ENCODE measurements at regions not wholly inside any gene's neighbourhood (a gene's known extent, or its start where the extent isn't known, plus 50 kb on each side); places are given as distances from the start of the nearest gene placed in this dataset.
A peak's percentile ranks its signal among the peaks of the same experiment; 100 is the strongest.

- Histone ChIP-seq H3K4me3 (ENCODE audit: low read length) (no peak overlapping the region), H3K9ac (ENCODE audit: extremely low read depth, low read length, poor library complexity, severe bottlenecking) (no peak overlapping the region), H3K27ac (ENCODE audit: low read depth, low read length) (no peak overlapping the region), H3K9me3 (ENCODE audit: control insufficient read depth, low read length) (no peaks in the 10 kb centered on the region), H3K27me3 (ENCODE audit: control insufficient read depth, insufficient read depth, low read length, poor library complexity, severe bottlenecking) (no peaks in the 10 kb centered on the region), H3K36me3 (ENCODE audit: control insufficient read depth, insufficient read depth, low read length) (no peaks in the 10 kb centered on the region), H3K4me1 (ENCODE audit: control insufficient read depth, insufficient read depth, low read length) (peaks cover 7% of the 10 kb centered on the region)
- WGBS, 2 experiments (ENCODE audit: insufficient coverage in 1 of 2, insufficient read length in 1 of 2) = 92 to 100% methylated on average over 2 to 3 of the region's 3 CpGs
- no peak overlapping the region for H3K27ac Mint-ChIP-seq
- H3K4me1 Mint-ChIP-seq = peaks cover 40% of the 10 kb centered on the region
- peaks cover 47% of the 10 kb centered on the region for H3K27me3 Mint-ChIP-seq (ENCODE audit: insufficient read depth)
- H3K4me3 Mint-ChIP-seq = no peak overlapping the region
- no peak for DNase-seq
- H3K9me3 Mint-ChIP-seq = no peaks in the 10 kb centered on the region
- TF ChIP-seq, protein P1, sequence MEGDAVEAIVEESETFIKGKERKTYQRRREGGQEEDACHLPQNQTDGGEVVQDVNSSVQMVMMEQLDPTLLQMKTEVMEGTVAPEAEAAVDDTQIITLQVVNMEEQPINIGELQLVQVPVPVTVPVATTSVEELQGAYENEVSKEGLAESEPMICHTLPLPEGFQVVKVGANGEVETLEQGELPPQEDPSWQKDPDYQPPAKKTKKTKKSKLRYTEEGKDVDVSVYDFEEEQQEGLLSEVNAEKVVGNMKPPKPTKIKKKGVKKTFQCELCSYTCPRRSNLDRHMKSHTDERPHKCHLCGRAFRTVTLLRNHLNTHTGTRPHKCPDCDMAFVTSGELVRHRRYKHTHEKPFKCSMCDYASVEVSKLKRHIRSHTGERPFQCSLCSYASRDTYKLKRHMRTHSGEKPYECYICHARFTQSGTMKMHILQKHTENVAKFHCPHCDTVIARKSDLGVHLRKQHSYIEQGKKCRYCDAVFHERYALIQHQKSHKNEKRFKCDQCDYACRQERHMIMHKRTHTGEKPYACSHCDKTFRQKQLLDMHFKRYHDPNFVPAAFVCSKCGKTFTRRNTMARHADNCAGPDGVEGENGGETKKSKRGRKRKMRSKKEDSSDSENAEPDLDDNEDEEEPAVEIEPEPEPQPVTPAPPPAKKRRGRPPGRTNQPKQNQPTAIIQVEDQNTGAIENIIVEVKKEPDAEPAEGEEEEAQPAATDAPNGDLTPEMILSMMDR (conservative IDR thresholded peaks at IDR 0.05) = no peak
- no peaks in the 10 kb centered on the region for H3K36me3 Mint-ChIP-seq (ENCODE audit: low read depth)
These were observed 96.8 kb upstream of the RGMA start for GRCh38 chr15:93185796-93186195.

DNA sequence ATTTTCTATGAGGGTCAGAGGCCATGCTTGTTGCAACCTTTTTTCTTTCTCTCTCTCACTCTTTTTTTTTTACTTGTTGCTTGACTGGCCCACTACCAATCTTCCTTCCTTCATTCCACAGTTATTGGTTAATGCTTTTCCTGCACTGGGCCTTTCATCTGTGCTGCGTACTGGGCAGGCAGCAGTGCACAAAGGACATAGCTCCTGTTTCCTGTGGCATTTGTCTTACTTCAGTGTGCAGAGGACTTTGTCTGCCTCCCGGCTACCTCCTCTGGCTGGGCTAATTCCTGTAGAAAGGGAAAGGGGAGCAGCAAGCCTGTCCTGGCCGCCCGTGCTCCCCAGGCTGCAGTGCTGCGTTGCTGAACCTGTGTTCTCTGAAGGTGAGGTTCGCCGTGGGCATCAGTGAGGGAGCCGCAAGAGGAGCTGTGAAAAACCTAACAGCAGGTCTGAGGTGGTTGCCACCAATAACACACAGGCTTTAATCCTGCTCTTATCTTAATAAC is 93.7 kb upstream of the RGMA start:
- no peak overlapping the region for H3K27ac Mint-ChIP-seq
- Histone ChIP-seq H3K9me3 (ENCODE audit: control insufficient read depth, low read length) (no peaks in the 10 kb centered on the region), H3K9ac (ENCODE audit: extremely low read depth, low read length, poor library complexity, severe bottlenecking) (no peak overlapping the region), H3K27me3 (ENCODE audit: control insufficient read depth, insufficient read depth, low read length, poor library complexity, severe bottlenecking) (no peaks in the 10 kb centered on the region), H3K27ac (ENCODE audit: low read depth, low read length) (peak overlapping the region; percentile 38), H3K4me3 (ENCODE audit: low read length) (no peak overlapping the region), H3K4me1 (ENCODE audit: control insufficient read depth, insufficient read depth, low read length) (no peaks in the 10 kb centered on the region), H3K36me3 (ENCODE audit: control insufficient read depth, insufficient read depth, low read length) (no peaks in the 10 kb centered on the region)
- H3K4me3 Mint-ChIP-seq = no peak overlapping the region
- WGBS, 2 experiments (ENCODE audit: insufficient coverage in 1 of 2, insufficient read length in 1 of 2) = 50 to 90% methylated on average over 1 to 8 of the region's 8 CpGs
- TF ChIP-seq, protein P1 (conservative IDR thresholded peaks at IDR 0.05) = no peak
- no peaks in the 10 kb centered on the region for H3K9me3 Mint-ChIP-seq
- DNase-seq = no peak
- no peaks in the 10 kb centered on the region for H3K36me3 Mint-ChIP-seq (ENCODE audit: low read depth)
- H3K4me1 Mint-ChIP-seq = peaks cover 35% of the 10 kb centered on the region
- peaks cover 23% of the 10 kb centered on the region for H3K27me3 Mint-ChIP-seq (ENCODE audit: insufficient read depth)

- H3K9me3 Mint-ChIP-seq = peaks cover 4% of the 10 kb centered on the region
- no peak overlapping the region for H3K27ac Mint-ChIP-seq
- H3K4me3 ChIP-seq (ENCODE audit: low read length) = no peak overlapping the region
- H3K9me3 ChIP-seq (ENCODE audit: control insufficient read depth, low read length) = no peaks in the 10 kb centered on the region
- TF ChIP-seq, protein P1 (conservative IDR thresholded peaks at IDR 0.05) = no peak
- H3K4me1 Mint-ChIP-seq = peaks cover 24% of the 10 kb centered on the region
- H3K27ac ChIP-seq (ENCODE audit: low read depth, low read length) = no peak overlapping the region
- DNase-seq = peak; percentile 77
- H3K27me3 Mint-ChIP-seq (ENCODE audit: insufficient read depth) = peaks cover 5% of the 10 kb centered on the region
- no peaks in the 10 kb centered on the region for H3K36me3 ChIP-seq (ENCODE audit: control insufficient read depth, insufficient read depth, low read length)
- H3K9ac ChIP-seq (ENCODE audit: extremely low read depth, low read length, poor library complexity, severe bottlenecking) = no peak overlapping the region
- no peaks in the 10 kb centered on the region for H3K36me3 Mint-ChIP-seq (ENCODE audit: low read depth)
- WGBS, 2 experiments (ENCODE audit: insufficient coverage in 1 of 2, insufficient read length in 1 of 2) = 50 to 55% methylated on average over 4 to 6 of the region's 6 CpGs
- no peaks in the 10 kb centered on the region for H3K4me1 ChIP-seq (ENCODE audit: control insufficient read depth, insufficient read depth, low read length)
- no peaks in the 10 kb centered on the region for H3K27me3 ChIP-seq (ENCODE audit: control insufficient read depth, insufficient read depth, low read length, poor library complexity, severe bottlenecking)
- H3K4me3 Mint-ChIP-seq = no peak overlapping the region
These were observed 91.6 kb upstream of the RGMA start for GRCh38 chr15:93180656-93181055.

All from endodermal cell (in vitro differentiated cells).